ENCODE measurements at regions not wholly inside any gene's neighbourhood (a gene's known extent, or its start where the extent isn't known, plus 50 kb on each side); places are given as distances from the start of the nearest gene placed in this dataset.

DNA sequence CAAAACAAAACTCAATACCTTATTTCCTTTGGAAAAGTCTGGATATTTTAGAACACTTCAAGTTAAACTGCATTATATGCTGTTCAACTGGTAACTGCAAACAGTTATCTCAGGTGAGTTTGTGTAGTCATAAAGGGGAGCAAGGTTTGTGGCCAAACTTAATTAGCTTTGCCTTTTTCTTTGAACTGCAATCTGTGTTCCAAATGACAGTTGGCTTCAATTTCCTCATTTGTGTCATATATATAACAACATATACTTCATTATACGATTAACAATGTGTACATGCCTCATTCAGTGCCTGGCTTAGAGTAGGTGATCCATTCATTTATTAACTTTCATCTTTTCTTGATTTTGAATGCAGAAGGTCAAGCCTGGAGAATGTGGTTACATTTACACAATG is 55.8 kb downstream of the KCNE4 start:
- no peak for FAIRE-seq

DNA sequence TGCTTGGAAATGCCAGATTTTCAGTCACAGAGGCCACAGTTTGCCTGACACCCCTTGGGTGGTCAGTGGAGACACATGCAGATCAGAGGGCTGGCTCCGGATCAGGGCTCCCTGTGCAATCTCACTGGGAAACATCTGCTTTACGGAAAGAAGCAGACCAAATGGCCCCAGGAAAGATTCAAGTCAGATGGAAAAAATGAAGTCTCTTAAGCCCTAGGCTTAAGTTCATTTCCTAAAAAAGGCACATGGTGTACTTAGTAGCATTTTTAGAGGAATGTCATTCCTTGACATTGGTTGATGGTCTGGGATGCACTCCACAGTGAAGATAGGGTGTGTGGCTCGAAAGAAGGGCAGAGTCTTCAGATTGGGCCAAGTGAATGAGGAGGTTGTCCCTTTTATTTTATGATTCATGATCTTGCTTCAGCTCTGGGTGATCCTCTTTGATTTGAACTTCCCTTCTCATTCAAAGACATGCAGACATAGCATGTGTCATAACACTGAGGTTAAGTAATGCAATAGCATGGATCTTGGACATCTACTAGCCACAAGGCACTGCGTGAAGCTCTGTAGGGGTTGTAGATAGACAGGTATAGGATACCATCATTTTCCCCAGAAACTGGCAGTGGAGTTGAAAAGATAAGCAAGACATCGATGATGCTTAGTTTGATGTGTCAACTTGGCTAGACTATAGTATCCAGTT is 56.5 kb downstream of the KCNE4 start:
- no peak for FAIRE-seq

DNA sequence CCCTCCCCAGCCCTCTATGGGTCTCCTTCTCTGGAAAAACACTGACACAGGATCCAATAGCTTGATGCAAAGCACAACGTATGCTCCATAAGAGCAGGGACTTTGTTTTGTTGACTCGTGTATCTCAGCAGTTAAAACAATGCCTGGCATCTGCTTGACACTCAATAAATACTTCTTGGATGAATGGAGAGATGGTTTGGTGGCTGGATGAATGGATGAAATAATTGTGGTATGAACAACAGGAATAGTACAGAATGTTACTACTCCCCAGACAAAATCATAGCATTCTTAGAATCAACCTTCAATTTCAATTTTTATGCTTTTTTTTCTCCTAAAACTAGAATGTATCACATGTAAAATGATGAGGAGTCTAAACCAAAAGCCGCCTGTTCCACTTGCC is 57.4 kb downstream of the KCNE4 start:
- FAIRE-seq: no peak

DNA sequence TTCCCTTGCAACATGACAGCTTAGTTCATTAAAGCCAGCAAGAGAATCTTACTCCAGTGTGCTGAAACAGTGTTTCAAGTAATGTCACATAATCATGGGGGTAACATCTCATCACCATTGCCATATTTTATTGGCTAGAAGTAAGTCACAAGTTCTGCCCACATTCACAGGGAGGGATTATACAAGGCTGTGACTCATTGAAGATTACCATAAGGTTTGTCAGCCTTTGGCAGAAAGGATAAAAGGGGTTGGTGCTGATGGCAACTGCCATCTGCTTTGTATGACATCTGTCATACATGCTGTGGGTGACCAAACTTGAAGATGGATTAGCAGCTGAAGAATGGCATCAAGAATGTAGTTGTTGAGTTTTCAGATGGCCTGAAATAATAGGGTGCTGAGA is 61.2 kb downstream of the KCNE4 start:
- no peak for FAIRE-seq

DNA sequence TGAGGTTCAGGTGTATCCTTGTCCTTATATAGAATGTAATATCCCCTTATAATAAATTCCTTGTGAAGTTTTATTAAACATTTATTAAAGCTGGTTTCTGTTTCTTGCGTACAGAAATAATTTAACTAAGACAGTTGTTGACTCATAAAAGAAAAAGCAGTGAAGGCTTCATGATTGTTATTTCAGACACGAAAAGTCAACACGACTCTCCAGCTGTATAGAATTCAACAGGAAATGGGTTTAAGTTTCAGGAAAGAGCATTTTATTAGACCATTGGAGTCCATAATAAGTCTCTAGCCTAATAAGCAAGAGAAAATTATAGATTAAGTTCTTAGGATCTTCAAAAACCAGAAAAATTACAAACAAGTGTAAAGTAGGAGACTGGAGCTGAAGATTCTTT is 62.2 kb downstream of the KCNE4 start:
- no peak for FAIRE-seq

DNA sequence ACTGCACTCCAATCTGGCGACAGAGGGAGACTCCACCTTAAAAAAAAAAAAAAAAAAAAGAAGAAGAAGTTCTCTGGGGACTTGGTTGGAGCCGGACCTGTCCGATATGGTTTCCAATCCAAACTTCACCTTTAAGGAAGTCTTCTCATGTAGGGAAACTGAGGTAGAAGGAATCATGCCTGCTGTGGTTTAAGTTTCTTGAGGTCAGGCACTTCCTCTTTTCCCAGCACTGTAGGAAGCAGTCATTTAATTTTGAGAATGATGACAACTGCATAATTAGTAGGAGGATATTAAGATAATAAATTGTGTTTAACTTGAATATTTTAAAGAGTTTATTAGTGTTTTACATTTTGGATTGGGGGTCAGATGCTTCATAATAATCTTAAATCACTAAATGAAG is 62.9 kb downstream of the KCNE4 start:
- no peak for FAIRE-seq

DNA sequence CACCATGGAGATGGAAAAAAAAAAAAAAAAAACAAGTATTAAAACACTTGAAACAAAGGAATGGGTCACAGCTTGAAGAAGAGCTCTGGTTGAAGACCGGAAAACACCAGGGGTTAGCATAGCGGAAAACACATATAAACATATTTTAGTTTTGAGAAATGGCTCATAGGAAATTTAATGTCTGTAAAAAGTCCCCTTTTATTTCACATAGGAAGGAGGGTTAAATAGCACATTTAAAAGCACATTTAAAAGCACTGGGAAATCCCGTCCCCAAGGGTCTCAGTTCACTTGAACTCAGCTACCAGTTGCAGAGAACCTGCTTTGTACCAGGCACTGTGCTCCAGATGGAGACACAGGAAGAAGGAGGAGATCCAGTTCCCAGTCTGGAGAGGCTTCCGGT is 65.5 kb downstream of the KCNE4 start:
- no peak for FAIRE-seq

DNA sequence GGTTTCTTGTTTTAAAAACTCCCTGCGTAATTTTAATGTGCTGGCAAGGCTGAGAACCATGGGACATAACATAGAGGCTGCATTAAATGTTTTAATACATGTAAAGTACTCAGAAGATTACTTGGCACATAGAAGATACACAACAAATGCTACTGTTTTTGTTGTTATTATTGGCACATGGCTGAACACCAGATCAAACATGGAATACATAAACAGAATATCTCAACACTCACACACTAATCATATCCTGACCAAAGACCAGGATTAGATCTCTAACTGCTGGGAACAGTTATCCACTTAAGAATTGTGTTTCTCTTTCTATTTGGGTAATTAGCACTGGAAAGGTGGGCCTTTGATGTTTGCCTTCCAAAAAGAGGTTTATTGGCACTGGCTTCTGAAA is 69.3 kb downstream of the KCNE4 start:
- FAIRE-seq: no peak

DNA sequence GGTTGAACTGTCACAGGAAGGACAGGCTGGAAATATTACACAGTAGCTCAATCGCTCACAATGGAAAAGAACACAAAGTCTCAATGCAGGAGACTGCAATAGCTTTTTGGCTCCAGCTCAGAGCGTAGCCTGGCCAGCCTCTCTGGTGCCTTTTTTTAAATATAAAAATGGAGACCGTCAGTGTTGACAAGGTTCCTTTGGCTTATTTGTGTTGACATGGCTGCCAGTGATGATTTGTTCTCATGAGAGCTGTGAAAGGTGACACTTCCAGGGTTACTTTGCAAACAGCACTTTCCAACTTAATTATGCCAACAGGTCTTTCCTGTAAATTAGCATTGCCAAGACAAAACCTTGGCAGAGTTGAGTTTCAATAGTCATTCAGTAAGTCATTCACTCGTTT is 70.8 kb downstream of the KCNE4 start:
- no peak for FAIRE-seq

DNA sequence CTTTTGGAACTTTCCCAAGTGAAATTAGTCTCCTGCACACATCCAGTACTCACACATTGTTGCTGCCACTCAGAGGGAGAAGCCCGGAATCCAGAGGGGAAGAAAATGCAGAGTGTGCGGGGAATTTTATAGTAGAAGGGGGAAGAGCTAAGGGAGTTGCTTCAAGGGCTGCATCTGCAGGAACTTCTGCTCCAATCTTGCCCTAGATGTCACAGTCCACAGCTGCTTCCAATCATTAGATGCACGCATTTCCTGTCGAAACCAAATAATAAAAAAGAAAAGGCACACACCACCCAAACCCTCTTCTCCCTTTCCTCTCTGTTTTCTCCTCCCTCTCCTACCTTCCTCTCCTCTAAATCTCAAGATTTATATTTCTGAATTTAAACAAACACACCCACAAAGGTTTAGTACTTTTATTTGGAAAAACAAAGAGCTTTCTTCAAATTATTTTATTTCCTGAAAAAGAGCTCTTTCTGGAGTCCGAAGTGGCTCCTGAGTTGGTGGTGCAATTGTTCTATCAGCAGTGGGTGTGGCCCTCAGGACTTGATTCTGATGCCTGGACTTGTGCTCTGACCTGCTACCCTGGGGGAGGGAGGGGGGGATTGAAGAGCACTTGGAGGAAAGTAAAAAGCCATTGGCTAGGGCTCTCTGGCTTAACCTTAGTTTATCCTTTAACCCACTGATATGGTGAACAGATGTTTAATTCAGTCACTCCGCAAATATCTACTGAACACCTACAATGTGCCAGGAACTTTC is 72.0 kb downstream of the KCNE4 start:
- no peak for FAIRE-seq

DNA sequence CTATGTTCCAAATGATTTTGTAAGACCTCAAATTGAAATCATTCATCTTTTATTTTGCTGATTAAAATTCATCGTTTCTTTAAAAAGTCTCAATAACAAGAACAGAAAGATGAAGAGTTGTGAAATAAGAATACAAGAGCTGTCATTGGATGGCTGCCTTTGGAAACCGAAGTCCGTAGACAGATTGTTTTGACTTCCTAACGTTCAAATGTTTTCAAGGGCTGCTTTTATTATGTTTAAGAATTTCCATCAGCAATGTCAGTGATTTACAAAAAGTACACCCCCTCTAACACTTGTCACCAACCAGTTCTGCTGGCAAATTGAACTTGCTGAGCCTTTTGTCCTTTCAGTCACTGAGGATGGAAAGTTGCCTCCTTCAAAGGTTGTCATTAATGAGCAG is 89.6 kb downstream of the KCNE4 start:
- FAIRE-seq: no peak

DNA sequence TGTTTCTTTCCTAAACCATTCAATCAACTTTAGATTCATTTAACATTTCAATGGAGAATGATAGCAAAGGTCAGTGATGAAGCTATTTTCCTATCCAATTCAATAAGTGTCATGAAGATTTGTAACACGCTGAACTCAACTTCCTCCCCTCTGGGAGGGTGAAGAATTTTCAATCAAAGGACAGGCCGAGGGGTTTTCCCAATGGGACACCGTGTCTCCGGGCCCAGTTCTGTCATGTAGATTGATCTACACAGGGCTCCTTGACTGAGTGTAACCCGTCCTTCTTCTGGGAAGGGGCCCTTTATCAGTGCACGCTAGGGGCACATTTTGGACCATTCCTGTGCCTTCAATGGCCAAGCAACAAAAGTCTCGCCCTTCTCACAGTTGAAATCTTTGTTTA is 90.1 kb downstream of the KCNE4 start:
- no peak for FAIRE-seq

DNA sequence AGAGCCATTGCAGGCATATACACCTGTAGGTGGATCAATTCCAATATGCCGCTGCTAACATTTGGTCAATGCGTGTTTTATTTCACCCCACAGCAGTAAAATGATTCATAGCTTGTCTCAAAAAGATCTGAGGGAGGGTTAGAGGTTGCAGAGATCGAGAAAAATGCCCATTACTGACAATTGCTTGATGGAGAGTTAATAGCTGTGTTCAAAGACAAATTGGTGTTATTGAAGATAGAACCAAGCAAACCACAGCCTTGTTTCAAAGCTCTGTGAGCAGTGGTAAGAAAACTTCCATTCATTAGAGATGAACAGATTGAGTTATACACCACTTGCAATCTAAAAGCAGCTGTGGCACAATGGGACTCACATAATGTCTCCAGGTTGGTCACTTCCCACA is 95.4 kb downstream of the KCNE4 start:
- no peak for FAIRE-seq

DNA sequence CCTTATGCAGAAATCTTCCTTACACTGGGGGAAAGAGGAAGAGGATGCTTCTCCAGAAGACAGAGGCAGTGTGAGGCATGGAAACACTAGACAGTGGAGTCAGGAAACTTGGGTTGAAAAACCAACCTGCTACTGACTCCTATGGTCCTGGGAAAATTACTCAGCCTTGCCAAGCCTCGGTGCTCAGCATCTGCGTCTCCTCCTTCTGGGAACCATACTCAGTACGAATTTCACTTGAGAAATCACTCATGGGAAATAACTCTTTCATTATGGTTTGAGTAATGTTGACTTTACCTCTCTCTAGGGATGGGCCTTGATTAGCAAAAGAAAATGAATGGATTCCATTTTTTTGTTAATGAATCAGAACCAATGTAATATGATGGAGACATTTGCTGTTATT is 96.5 kb downstream of the KCNE4 start:
- no peak for FAIRE-seq

DNA sequence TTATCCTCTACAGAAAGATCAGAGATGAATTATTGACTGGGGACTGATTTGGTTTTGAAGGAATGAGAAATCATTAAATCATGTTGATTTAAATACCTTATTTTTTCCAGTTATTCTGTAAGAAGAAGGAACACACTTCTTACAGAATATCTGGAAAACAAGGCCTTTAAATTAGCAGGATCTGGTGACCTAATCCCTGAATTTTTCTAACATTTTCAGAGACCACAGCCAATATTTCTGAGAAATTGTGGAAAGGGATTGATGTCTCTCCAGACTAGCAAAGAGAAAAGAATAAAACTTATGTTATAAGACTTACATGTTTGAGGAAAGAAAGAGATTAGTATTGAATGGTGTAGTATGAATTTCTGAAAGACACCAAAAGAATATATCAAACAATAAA is 104.0 kb downstream of the KCNE4 start:
- FAIRE-seq: no peak

DNA sequence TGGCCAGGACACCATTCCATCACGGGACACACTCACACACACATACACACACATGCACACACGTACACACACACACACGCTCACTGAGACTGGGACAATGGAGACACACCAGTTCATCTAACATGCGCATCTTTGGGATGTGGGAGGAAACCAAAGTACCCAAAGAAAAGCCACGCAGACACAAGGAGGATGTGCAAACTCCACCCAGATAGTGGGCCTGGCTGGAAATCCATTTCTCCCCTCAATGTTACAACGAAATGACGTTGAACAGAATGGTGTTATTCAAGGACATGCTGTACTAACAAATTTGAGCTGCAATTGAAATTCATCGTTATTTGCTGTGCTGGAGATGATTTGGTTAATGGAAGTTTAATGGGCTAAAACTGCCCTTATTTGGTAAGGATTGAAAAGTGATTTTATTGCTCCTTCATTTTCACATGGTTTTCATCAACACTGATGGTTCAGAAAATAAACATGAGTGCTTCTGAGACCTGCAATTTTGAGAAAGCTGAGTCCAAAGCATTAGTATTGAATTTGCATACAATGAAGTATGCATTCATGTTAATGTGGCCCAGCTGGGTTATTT is 110.0 kb downstream of the KCNE4 start:
- no peak for FAIRE-seq

DNA sequence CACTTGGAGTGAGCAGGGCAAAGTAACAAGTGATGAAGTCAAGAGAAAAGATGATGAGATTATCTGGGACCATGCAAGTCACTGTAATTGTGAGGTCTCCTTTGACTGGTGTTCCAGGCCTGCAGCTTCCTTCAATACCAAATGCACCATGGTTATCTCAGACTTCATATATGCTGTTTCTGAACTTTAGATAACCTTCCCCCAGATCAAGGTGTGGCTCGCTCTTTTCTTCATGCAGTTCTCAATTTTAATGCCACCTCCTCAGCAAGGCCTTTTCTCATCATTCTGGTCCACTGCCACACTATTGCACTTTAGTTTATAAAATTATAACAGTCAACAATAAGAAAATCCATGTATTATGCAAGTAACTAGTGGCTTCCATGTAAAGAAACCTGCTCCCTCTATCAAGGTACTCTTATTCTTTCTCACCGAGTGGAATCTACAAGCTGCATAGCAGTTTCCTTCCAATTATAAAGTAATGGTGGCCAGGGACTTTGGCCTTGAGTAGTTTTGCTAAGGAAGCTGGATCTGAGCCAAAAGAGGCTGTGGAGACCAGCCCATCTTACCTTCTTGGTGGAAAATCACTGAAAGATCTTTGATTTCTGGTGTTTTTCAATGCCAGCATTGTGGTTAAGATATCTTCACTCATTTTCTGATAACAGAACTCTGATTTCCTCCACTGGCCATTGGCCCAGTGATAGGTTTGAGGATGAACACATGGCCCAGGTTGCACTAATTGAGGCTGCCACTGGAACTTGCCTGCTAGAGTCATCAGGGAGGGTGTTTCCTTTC is 113.6 kb downstream of the KCNE4 start:
- no peak for FAIRE-seq

DNA sequence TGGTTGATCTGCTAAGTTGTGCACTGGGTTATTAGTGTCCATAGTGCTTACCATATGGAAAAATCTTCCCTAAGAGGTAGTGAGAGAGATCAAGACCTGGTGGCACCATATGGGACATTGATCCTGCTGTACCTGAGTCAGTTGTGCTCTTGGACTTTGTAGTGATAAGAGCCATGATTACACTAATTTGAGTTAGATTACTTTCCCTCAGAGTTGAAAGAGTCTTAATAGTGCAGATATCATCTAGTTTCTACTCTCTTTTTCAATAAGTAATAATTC is 114.2 kb downstream of the KCNE4 start:
- no peak for FAIRE-seq

DNA sequence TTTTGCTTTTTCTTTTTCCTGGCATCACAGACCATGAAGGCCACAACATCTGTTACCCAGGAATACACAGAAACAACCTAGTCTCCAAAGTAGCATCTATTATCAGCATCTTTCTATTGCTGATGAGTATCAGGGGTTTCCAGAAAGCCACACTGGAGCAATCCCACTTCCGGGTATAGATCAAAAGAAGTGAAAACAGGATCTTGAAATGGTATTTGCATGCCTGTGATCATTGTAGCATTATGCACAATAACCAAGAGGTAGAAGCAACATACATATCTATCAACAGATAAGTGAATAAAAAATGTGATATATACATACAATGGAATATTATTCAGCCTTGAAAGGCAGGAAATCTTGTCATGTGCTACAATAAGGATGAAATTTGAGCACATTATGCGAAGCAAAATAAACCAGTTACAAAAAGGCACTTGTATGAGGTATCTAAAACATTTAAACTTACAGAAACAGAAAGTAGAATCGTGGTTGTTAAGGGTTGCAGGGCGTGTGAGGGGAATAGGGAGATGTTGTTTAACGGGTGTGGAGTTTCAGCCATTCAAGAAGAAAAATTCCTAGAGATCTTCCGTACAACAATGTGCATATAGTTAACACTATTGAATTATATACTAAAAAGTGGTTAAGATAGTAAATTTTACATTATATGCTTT is 115.1 kb downstream of the KCNE4 start:
- FAIRE-seq: no peak

DNA sequence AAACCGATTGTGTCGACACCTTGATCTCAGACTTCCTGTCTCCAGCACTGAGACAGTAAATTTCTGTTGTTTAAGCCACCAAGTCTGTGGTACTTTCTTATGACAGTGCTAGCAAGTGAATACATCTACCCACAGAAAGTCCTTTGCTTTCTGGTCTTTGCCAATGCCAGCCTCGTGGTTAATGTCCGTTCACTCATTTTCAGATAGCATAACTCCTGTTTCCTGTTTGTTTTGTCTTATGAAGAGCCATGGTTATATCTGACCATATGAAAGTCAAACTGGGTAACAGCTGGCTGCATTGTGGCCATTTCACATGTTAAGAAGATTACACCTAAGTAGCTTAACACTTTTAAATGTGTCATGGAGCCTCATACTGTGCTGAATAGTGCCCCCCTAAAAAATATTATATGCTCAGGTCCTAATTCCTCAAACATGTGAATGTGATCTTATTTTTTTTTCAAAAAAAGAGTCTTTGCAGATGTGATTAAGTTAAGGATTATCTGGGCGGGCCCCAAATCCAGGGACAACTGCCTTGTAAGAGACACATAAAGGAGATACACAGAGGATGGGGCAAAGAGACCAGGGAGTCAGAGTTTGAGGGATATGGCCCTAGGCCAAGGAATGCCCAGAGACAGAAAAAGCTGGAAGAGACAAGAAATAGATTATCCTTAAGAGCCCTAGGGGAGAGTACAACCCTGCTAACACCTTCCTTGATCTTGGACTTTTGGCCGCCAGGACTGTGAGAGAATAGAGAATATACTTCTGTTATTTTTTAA is 118.0 kb downstream of the KCNE4 start:
- FAIRE-seq: no peak

DNA sequence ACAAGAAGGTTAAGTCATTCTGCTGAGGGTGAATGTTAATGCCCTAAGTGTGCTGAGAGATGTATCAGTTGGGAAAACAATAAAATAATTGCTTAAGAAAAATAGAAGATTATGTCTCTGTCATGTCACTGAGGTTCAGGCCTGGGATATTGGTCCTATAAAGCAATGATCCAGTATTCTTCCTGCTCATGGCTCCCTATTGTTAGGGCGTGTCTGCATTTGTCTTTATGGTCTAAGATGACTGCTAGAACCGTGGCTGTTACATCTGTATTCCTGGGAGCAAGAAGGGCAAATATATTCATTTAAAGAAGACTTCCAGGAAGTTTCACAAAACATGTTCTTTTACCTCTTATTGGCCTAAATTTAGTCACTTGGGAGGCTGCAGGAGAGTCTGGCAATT is 125.0 kb downstream of the KCNE4 start:
- FAIRE-seq: no peak

DNA sequence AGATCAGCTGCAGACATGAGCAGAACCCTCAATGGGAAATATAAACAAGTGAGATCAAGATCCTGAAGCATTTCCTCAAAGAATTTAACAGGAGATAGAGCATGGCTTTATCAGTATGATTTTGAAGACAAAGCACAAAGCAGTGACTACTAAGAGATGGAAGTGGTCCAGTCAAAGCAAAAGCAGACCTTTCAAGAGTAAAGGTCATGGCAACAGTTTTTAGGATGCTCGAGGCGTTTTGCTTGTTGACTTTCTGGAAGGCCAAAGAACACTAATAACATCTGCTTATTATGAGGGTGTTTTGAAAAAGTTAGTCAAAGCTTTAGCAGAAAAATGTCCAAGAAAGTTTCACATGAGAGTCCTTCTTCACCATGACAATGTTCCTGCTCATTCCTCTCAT is 128.5 kb downstream of the KCNE4 start:
- FAIRE-seq: no peak

DNA sequence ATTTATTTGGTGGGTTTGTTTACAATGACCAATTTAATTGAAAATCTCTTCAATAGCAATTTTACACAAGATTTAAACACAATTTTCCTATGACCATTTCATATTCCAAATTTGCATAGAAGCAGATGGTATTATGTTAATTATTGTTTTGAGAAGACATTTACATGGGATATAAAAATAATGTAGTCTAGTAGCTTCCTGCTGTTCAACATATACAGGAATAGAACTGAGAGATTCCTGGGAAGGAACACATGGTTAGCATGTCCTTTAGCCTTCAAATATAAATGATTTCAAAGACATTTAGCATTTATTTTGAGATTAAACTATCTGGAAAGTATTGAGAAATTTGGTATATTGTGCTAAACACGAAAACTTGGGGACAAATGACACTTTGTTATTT is 129.6 kb downstream of the KCNE4 start:
- no peak for FAIRE-seq

Measured in G401.6 (cell line).